GM10266 (cell line): ENCODE measurements at regions not wholly inside any gene's neighbourhood (a gene's known extent, or its start where the extent isn't known, plus 50 kb on each side); places are given as distances from the start of the nearest gene placed in this dataset.
"Not testable (repeated sequence)": the region's sequence is repeated elsewhere in the genome, so short reads cannot be mapped to it uniquely, and the experiment has no call there.

Source experiments
- DNase-seq: peaks from one replicate; pipeline ENCODE4 v3.0.0; 2012; ENCODE audit errors: extremely low spot score
- TF ChIP-seq, protein P1 (sequence below): IDR thresholded peaks from 2 replicates; pipeline ENCODE4 v1.5.1; 2012; ENCODE audit warnings: mild to moderate bottlenecking, low read depth; ENCODE audit not compliant: control insufficient read depth, insufficient read depth; ENCODE audit errors: missing control alignments

DNA sequence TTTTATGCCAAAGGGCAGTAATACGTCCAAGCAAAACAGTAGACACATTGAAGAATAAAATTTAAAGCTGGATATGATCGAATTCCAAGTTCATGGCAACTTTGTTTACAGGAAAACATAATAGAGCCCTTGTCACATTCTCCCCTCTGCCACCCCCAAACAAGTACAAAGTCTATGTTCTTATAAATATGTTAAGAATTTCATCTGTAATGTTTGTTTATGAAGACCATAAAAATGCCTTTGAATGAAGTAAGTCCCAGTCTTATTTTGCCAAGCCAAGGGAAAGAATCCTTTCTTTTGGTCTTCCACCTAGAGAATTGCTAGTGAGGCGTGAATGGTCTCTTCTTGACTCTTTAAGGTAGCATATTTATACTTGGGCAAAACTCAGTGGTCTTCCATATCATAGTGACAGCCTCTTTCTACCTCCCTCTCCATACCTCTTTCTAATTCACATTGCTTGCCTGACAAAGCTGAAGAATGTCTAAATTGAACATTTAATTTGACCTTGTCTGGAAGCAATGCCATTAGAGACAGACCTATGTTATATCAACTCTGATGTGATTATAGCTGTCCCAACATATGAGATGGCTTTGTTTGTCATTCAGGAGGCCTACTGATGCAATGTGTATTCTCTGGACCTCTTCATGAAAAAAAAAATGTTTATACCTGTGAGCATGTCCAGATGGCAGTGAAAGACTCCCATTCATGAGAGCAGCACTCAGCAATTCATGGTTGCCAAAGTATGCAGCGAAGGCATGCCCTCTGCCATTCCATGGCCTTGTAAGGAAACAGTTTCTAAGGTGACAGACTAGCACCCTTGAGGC is 70.6 kb upstream of the CCN2 start:
- DNase-seq = no peak
- TF ChIP-seq, protein P1, sequence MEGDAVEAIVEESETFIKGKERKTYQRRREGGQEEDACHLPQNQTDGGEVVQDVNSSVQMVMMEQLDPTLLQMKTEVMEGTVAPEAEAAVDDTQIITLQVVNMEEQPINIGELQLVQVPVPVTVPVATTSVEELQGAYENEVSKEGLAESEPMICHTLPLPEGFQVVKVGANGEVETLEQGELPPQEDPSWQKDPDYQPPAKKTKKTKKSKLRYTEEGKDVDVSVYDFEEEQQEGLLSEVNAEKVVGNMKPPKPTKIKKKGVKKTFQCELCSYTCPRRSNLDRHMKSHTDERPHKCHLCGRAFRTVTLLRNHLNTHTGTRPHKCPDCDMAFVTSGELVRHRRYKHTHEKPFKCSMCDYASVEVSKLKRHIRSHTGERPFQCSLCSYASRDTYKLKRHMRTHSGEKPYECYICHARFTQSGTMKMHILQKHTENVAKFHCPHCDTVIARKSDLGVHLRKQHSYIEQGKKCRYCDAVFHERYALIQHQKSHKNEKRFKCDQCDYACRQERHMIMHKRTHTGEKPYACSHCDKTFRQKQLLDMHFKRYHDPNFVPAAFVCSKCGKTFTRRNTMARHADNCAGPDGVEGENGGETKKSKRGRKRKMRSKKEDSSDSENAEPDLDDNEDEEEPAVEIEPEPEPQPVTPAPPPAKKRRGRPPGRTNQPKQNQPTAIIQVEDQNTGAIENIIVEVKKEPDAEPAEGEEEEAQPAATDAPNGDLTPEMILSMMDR = no peak

DNA sequence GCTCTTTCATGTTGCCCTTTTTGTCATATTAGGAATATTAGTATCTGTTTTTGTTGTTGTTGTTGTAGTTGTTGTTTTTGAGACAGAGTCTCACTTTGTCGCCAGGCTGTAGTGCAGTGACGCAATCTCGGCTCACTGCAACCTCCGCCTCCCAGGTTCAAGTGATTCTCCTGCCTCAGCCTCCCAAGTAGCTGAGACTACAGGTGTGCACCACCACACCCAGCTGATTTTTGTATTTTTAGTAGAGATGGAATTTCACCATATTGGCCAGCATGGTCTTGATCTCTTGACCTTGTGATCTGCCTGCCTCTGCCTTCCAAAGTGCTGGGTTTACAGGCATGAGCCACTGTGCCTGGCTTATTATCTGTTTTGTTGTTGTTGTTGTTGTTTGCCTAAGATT is 69.7 kb upstream of the CCN2 start:
- DNase-seq = not testable (repeated sequence)

DNA sequence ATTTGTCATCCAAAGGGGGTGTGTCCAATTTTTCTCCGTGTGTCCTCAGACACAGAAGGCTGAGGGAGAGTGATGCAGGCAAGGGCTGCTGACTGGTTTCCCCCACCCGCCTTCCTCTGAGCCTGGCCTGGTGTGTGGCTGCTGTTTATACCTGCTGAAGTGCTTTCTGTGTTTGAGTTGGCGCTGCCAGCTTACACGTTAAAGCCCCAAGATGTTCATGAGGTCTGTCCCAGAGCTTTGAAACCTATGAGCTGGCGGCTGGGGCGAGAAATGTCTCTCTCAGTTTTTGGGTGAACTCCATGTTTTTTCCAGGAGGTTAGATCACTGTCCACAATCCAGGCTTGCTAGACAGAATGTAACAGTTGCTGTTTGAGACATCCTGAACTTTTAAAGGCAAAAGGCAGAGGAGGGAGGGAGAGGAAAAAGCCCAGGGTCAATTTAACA is 69.0 kb upstream of the CCN2 start:
- TF ChIP-seq, protein P1 = no peak
- DNase-seq = no peak

DNA sequence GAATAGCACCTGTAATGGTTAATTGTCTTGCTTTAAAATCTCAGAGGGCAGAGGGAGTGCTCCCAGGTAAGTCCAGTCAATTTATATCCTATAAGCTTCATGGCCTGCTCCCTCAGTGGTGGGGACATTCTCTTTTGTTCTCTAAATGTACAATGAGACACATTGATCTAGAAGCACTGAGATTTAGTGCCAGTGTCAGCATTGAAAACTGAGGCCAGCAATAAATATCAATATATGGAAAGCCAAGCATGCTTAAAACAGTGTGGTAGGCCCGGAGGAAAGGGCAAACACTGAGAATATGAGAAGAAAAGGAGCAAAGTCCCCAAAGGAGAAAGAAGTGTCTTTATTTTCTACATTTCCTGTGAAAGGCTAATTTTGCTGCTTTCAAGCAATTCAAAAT is 68.4 kb upstream of the CCN2 start:
- TF ChIP-seq, protein P1 = no peak
- DNase-seq = no peak

DNA sequence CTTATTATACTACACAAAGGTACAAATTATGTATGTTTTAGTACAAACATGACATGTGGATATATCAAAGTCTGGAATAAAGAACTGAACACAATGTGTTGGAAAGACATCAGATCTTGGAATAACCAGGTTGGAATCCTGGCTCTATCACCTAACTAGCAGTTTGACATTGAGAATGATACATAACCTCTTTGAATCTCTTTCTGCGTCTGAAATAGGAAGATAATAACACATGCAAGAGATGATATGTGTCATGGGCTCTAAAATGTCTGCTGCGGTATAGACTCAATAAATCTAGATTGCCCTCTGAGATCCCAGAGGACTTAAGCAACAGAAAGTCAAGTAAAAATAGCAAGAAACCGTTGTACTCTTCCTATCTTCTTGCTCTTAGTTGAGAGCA is 66.8 kb upstream of the CCN2 start:
- DNase-seq = no peak
- TF ChIP-seq, protein P1 = no peak

DNA sequence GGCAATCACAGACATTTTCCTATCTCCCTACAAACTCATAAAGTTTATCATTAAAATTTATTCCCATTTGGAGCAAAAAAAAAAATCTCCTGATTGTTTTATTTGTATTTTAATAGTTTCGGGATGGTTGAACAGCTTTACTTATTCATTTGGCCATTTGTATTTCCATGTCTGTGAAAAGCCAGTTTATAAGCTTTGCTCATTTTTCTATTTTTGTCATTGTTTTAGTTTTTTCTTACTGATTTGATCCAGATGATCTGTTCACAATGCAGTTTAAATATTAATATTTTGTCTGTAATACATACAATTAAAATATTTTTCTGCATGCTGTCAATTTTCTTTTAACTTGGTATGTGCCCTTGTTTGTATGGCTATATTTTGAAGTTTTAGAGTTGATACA is 65.2 kb upstream of the CCN2 start:
- TF ChIP-seq, protein P1 = no peak
- no peak for DNase-seq

DNA sequence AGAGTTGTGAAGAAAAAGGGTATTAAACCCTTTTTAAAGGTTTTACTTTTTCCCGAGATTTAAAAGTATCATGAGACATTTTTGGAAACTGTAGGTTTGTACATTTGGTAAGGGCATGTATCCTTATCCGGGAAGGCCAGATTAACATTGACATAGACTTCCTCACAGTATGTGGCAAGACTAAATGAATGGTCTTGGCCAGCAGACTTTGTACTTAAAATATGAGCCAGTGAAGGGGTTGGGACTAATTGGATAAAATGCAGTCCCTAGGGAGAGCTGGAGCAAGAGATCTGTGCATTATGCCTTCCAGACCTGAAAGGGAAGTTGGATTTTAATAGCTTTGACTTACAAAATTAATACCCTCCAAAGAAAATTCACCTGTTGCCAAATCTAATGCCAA is 60.4 kb upstream of the CCN2 start:
- DNase-seq = no peak
- TF ChIP-seq, protein P1 = no peak
